ENCODE measurements at regions not wholly inside any gene's neighbourhood (a gene's known extent, or its start where the extent isn't known, plus 50 kb on each side); places are given as distances from the start of the nearest gene placed in this dataset.

- no peaks in the 10 kb centered on the region for H3K27me3 ChIP-seq (ENCODE audit: control insufficient read depth in 2 of 2, insufficient read depth in 2 of 2, low read length in 2 of 2)
- no peak overlapping the region for H3K4me3 Mint-ChIP-seq
- no peak overlapping the region for H3K4me3 ChIP-seq (replicated peaks in 1 of 3; ENCODE audit: low read depth in 2 of 3, low read length in 3 of 3)
- H3K36me3 ChIP-seq (replicated peaks in 1 of 2; ENCODE audit: control insufficient read depth in 1 of 2, insufficient read depth in 2 of 2, low read length in 2 of 2) = no peaks in the 10 kb centered on the region
- no peaks in the 10 kb centered on the region for H3K79me2 ChIP-seq (ENCODE audit: insufficient read depth, low read length)
- TF ChIP-seq CTCF (IDR thresholded peaks at IDR 0.05) = peak; percentile 62
- no peaks in the 10 kb centered on the region for H3K9me3 ChIP-seq (replicated peaks in 1 of 2; ENCODE audit: control insufficient read depth in 1 of 2, insufficient read depth in 1 of 2, low read length in 2 of 2)
- H3K27ac ChIP-seq (ENCODE audit: low read depth in 1 of 2, low read length in 2 of 2) = no peak overlapping the region
- no peak overlapping the region for H3K4me2 ChIP-seq (replicated peaks; ENCODE audit: extremely low read depth, low read length, poor library complexity, severe bottlenecking)
- peak; percentile 63 to 79 (median 72) for DNase-seq
- H4K20me1 ChIP-seq (ENCODE audit: insufficient read depth, low read length) = no peaks in the 10 kb centered on the region
- 25% methylated on average over 5 of the region's 11 CpGs for WGBS (ENCODE audit: insufficient coverage)
- intact Hi-C loops (cut with micrococcal nuclease) = loop anchor here (5.0 kb wide), 2 partner anchors 34 to 194 kb away; no protein-coding TSS in a partner anchor
- H3K27me3 Mint-ChIP-seq (ENCODE audit: low read depth in 3 of 3) = peaks cover 6 to 12% (median 9%) of the 10 kb centered on the region in 3 donors
- no peaks in the 10 kb centered on the region for H3K9me3 Mint-ChIP-seq
- H3K27ac Mint-ChIP-seq = peak overlapping the region in 3 of 7 donors; percentile 27 to 70 (median 34)
- no peaks in the 10 kb centered on the region for H3K4me1 ChIP-seq (ENCODE audit: control insufficient read depth in 1 of 2, insufficient read depth in 2 of 2, low read length in 2 of 2)
- H3K36me3 Mint-ChIP-seq = no peaks in the 10 kb centered on the region
- no peak overlapping the region for H2AFZ ChIP-seq (ENCODE audit: insufficient read depth, low read depth, low read length, poor library complexity, severe bottlenecking)
- peaks cover 11% of the 10 kb centered on the region for H3K4me1 Mint-ChIP-seq
- no peak overlapping the region for H3K9ac ChIP-seq (ENCODE audit: insufficient read depth, low read length, poor library complexity, severe bottlenecking)
Observed at GRCh38 chr13:44243198-44243857, 130.3 kb upstream of the SERP2 start.

GRCh38 chr13:44244288-44244687 is 129.3 kb upstream of the SERP2 start:
- WGBS (ENCODE audit: insufficient coverage) = 93% methylated on average over 3 of the region's 6 CpGs

More at GRCh38 chr13:44244288-44244687, 129.3 kb upstream of the SERP2 start:
- Mint-ChIP-seq H3K4me1 (peaks cover 9% of the 10 kb centered on the region), H3K27ac (peak overlapping the region in 2 of 7 donors; percentile 16 to 27), H3K4me3 (no peak overlapping the region), H3K9me3 (no peaks in the 10 kb centered on the region), H3K27me3 (ENCODE audit: low read depth in 3 of 3) (peaks cover 6 to 12% (median 7%) of the 10 kb centered on the region in 3 donors), H3K36me3 (no peaks in the 10 kb centered on the region)
- Histone ChIP-seq H3K9me3 (replicated peaks in 1 of 2; ENCODE audit: control insufficient read depth in 1 of 2, insufficient read depth in 1 of 2, low read length in 2 of 2) (no peaks in the 10 kb centered on the region), H3K4me2 (replicated peaks; ENCODE audit: extremely low read depth, low read length, poor library complexity, severe bottlenecking) (no peak overlapping the region), H3K9ac (ENCODE audit: insufficient read depth, low read length, poor library complexity, severe bottlenecking) (no peak overlapping the region), H3K36me3 (replicated peaks in 1 of 2; ENCODE audit: control insufficient read depth in 1 of 2, insufficient read depth in 2 of 2, low read length in 2 of 2) (no peaks in the 10 kb centered on the region), H3K79me2 (ENCODE audit: insufficient read depth, low read length) (no peaks in the 10 kb centered on the region), H3K27ac (ENCODE audit: low read depth in 1 of 2, low read length in 2 of 2) (no peak overlapping the region), H3K4me3 (replicated peaks in 1 of 3; ENCODE audit: low read depth in 2 of 3, low read length in 3 of 3) (no peak overlapping the region), H3K4me1 (ENCODE audit: control insufficient read depth in 1 of 2, insufficient read depth in 2 of 2, low read length in 2 of 2) (no peaks in the 10 kb centered on the region), H4K20me1 (ENCODE audit: insufficient read depth, low read length) (no peaks in the 10 kb centered on the region), H3K27me3 (ENCODE audit: control insufficient read depth in 2 of 2, insufficient read depth in 2 of 2, low read length in 2 of 2) (no peaks in the 10 kb centered on the region), H2AFZ (ENCODE audit: insufficient read depth, low read depth, low read length, poor library complexity, severe bottlenecking) (no peak overlapping the region)
- intact Hi-C loops (cut with micrococcal nuclease) = loop anchor here (5.0 kb wide), 2 partner anchors 33 to 193 kb away; no protein-coding TSS in a partner anchor
- TF ChIP-seq CTCF (IDR thresholded peaks at IDR 0.05) = no peak
- DNase-seq = no peak
